Renal cortical epithelial cell (primary cell): ENCODE measurements at regions not wholly inside any gene's neighbourhood (a gene's known extent, or its start where the extent isn't known, plus 50 kb on each side); places are given as distances from the start of the nearest gene placed in this dataset.
A peak's percentile ranks its signal among the peaks of the same experiment; 100 is the strongest.

Experiments used
- DNase-seq: peaks from one replicate; pipeline ENCODE4 v3.0.0-alpha.2; 2011; ENCODE audit warnings: low read depth

DNA sequence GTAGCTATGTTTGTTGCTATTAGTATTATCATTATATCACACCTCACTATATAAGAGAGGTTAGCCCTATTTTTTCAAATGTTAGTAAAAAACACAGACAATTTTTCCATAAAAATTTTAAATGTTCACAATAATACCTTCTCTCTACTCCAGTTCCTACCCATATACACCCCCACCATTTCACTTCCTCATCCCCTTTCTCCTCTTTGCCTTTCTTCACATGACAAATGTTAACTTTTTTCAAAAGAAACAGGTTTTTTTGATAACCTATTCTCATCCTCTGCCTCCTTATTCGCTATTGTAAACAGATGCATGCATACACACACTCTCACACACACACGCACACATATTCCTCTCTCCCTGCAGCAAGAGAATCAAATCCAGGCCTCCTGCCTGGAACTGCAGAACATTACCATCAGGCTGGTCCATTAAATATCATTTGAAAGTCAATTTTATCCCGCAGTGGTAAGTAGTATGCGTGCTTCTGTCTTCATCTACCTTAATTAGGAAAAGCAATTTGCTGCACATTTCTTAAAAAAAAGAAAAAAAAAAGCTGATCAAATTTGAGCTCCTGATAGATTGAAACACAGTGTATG, 55.5 kb downstream of the MID1IP1 start:
- no peak for DNase-seq

DNA sequence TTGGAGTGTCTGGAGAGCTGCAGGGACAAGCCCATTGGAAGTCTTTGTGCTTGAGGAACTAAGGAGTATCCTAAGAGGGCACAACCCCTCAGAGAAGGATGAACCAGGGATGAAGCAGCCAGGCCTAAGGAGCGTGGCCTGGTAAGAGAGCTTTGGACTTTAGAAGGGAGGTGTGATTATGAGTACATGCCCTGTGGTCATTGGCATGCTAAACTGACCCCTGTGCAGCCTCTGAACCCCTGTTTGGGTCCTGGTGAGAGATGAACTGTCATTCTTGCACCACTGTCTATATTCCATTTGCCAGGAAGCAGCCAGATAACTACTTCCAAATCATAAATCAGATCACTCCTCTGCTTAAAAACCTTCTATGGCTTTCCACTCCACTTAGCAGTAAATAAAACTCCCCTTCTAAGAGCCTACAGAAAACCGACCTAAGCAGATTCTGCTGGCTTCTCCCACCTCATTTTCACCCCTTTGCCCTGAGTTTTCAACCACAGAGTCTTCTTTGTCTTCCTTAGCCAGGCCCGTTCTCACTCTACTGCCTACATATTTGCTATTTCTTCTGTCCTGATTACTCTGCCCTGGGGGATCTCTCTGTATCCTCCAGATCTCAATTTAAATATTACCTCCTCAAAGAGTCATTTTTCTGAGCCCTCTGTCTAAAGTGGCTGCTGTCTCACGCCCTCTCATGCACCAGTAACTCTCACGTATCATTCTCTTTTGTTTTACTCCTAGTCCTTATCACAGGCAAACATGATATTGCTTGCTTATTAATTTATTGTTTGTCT, 56.7 kb downstream of the MID1IP1 start:
- DNase-seq: no peak

- peak; percentile 57 for DNase-seq
Observed at GRCh38 chrX:38859602-38860001, 58.3 kb downstream of the MID1IP1 start.

- no peak for DNase-seq
Observed at GRCh38 chrX:38860106-38861013, 59.1 kb downstream of the MID1IP1 start.

GRCh38 chrX:38861489-38861888, 60.2 kb downstream of the MID1IP1 start:
- DNase-seq: no peak

GRCh38 chrX:38862100-38862499, 60.8 kb downstream of the MID1IP1 start:
- no peak for DNase-seq

- no peak for DNase-seq
Observed at GRCh38 chrX:38864165-38864564, 62.9 kb downstream of the MID1IP1 start.

DNA sequence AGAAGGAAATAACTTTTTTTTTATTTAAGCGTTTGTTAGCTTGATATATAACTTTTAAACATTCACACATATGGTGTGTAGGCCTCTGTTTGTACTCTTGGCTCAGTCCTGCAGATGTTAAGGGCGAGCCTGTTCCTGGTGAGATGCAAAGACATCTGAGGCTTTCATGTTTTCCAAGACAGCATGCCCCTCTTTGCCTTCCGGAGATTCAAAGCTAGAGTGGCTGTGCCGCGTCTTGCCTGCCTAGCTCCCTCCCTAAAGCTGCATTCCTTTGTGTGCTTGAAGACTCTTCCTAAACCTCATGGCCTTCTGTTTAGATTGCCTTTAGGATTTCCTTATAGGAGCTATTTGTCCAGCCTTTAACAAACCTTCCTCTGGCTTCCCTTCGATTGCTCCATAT, 67.1 kb downstream of the MID1IP1 start:
- no peak for DNase-seq

GRCh38 chrX:38868941-38869401, 67.7 kb downstream of the MID1IP1 start:
- DNase-seq: peak; percentile 49

- no peak for DNase-seq
Observed at GRCh38 chrX:38870361-38870895, 69.2 kb downstream of the MID1IP1 start.

DNA sequence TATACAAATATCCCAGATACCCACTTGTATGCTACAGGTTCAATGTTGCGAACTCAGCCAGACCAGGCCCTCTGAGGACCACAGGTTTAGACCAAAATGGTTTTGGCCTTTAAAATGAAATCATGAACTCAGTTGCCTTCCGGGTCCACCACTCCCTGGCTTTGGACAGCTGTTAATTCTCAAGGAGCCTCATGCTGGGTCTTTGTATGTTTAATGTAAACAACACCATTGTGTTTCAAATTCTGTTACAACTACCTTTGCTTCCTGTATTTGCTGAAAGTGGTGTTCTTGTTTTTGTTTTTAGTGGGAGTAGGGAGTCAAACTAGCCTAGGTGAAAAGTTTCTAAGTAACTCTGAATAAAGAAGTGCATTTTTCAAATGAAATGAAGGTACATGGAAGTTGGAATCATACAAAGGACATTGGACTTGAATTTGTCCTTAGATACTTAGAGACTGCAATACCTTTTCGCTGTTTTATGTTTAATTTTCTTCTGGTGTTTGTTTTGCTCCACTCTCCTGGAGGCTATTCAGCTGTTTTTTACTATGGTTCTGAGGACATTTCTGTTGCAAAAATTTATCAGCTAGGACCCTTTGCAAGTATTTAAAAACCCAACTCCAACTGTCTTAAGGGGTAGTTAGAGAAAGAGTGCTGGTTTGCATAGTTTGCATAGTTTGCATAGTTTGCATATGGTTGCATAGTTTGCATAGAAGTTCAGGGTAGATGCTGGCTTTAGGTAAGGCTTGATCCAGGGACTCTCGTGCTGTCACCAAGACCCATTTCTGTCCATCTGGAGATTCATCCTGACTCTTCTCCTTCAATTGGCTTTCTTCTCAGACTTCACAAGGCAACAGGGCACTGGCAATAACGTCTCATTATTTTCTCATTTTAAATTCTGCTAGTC, 70.1 kb downstream of the MID1IP1 start:
- DNase-seq: no peak

DNA sequence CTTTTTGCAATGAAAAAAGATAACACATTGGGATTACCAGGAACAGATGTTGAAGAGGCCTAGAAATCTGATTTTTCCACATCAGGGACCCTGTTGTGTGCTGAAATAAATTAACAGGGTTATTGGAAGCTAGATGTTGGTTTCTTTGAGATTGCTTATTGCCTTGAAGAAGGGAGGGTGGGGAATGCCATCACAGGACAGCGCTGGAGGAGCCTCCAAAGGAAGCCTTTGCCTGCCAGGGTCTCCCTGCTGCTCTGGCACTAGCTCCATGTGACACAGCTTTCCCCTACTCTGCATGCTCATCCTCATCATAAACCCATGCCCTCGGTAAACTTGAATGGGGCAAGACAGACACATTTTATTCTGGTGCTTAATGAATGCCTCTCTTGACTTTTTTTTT, 76.1 kb downstream of the MID1IP1 start:
- DNase-seq: no peak

DNA sequence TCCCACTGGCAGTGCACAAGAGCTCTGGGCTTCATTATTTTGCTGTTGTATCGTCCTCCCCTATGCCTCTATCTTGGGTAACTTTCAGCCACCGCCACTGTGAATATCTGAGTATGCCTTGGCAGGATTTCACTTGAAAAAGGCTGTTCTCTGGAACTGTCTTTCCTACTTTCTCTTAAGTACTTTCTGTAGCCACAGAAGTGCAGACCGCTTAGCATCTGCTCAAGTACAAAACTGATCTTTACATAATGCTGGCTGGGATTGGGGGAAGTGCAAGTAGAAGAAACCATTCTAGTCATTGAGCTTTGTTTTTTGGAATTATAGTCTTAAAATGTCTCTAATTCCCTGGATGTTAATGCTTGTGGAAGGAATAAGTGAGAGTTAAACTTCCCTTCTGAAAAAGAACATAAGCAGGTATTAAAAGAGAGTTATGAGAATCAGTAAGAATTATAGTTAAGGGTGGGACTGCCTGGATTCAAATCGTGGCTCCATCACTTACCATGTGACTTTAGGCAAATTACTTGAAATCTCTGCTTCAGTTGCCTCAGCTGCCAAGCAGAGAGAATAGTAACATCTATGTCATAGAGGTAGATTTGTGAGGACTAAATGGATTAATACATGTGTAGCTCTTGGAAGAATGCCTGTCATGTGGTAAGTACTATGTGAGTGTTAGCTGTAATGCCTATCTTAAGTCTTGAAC, 77.5 kb downstream of the MID1IP1 start:
- DNase-seq: no peak

DNA sequence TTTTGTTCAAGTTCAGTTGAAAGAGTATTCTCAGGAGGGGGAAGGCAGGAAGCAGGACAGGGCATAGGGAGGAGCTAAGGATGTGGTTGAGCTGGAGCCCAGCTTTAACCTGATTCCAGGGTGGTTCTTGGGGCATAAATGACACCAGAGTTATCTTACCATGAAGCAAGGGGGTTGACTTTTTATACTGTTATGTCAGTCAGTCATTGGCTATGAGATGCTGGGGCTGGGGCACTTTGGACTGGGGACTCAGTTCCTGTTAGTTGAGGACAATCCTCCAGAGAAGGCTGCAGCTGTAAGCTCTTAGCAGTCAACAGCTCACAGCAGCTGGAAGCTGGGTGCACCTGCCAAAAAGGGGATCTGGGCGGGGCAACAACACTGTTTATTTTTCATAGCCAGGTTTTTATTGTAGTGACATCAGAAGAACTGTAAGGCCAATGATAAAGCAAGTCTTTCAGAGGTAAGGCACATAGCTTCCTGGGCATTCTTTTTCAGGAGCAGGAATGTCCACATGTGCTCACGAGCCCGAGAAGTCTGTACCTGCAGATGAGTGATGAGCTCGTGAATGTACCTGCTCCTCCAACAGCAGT, 78.5 kb downstream of the MID1IP1 start:
- no peak for DNase-seq

- peak; percentile 64 for DNase-seq
Observed at GRCh38 chrX:38880296-38880854, 79.1 kb downstream of the MID1IP1 start.

GRCh38 chrX:38881066-38881465, 79.8 kb downstream of the MID1IP1 start:
- no peak for DNase-seq

DNA sequence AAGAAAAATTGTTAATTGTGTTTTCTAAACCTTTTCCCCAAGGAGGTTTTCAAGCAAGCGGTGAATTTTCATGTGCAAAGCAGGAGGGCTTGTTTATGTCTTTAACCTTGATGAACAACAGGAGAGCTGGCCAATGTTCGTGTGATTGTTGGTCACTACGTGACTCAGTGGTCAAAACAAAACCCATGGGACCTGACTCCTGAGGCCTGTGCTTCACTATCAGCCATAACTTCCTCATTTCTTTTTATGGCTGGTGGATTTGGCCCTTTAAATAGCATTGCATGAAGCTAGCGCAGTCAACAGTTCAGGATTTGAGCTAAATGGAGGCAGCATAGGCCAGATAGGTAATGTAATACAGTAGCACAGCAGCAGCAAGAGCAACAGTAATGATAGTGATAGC, 80.5 kb downstream of the MID1IP1 start:
- DNase-seq: no peak

DNA sequence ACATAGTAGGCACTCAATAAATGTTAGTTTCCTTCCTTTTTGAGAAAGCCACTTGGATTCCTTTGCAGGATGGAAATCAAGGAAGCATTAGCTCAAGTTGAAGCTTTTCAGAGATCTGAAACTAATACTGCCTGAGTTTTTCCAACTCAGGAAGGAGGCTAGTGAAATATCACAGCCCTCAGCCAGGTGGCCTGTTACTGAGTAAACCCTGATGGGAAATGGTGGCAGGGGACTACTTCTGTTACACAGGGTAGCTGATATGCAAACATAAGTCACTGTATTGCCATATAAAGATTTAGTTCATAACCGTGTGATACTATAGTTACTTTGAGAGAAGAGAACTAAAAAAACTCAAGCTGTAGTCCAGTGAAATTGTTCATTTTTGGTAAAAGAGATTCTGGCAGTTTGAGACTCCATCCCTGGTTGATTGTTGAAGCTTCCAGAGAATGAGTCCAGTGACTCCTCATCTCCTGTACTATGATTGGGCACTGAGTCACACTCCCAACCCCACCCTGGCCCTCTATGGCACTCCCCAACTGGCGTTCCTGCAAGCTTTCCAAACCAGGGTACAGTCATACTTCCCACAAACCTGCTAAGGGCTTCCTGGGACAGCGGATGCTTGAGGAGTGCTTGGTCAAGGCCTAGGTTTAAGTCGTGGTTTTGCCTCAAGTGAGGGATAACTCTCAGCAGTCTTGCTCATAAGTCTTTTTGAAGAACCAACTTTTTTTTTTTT, 81.8 kb downstream of the MID1IP1 start:
- peak; percentile 87 for DNase-seq

DNA sequence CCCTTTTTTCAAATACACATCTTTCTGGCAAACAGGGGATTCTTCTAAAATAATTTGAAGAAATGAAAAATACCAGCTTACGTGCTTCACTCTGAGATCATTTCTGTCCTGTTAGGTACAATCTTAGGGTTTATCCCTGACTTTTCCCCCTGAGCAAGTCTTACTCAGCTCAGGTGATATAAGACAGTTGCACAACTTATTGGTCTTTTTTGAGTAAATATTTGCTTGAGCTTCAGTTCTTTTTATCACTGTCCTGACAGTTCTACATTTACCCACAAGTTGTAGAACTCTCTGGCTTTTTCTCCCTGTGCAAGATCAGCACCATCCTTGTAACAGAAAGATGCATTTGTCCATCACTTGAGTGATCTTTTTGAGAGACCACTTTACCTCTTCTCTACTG, 84.9 kb downstream of the MID1IP1 start:
- no peak for DNase-seq
